ENCODE measurements at regions not wholly inside any gene's neighbourhood (a gene's known extent, or its start where the extent isn't known, plus 50 kb on each side); places are given as distances from the start of the nearest gene placed in this dataset.

DNA sequence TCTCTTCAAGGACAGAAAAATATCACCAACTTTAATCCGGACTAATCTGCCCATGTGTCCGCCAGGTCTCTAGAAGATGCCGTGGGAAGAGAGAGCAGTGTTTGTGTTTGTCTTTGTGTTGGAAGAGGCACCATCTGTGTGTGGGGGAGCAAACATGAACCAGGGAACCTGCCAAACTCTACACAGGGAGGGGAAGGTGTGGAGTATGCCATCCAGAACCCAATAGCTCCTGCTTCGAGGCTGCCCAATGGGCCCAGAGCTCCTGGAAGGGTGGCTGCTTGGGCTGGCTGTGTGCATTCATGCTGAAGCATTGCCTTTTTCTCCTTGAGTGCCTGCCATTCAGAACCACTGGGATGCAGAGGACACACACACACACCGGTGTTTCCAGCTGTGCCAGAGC is 536.2 kb downstream of the MID1IP1 start:
- TF ChIP-seq RAD21 (IDR thresholded peaks at IDR 0.05; ENCODE audit: low read depth): no peak
- TF ChIP-seq ELF1 (IDR thresholded peaks at IDR 0.05; ENCODE audit: borderline replicate concordance, low read depth): no peak
- TF ChIP-seq, protein P1, sequence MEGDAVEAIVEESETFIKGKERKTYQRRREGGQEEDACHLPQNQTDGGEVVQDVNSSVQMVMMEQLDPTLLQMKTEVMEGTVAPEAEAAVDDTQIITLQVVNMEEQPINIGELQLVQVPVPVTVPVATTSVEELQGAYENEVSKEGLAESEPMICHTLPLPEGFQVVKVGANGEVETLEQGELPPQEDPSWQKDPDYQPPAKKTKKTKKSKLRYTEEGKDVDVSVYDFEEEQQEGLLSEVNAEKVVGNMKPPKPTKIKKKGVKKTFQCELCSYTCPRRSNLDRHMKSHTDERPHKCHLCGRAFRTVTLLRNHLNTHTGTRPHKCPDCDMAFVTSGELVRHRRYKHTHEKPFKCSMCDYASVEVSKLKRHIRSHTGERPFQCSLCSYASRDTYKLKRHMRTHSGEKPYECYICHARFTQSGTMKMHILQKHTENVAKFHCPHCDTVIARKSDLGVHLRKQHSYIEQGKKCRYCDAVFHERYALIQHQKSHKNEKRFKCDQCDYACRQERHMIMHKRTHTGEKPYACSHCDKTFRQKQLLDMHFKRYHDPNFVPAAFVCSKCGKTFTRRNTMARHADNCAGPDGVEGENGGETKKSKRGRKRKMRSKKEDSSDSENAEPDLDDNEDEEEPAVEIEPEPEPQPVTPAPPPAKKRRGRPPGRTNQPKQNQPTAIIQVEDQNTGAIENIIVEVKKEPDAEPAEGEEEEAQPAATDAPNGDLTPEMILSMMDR (IDR thresholded peaks at IDR 0.05 in 2 of 3, conservative IDR thresholded peaks at IDR 0.05 in 1 of 3; ENCODE audit: borderline replicate concordance in 1 of 3, insufficient read depth in 1 of 3, low read depth in 2 of 3, low read length in 2 of 3): no peak
- TF ChIP-seq POLR2AphosphoS5 (IDR thresholded peaks at IDR 0.05; ENCODE audit: low read depth, low read length): no peak

All from HCT116 (cell line).